ENCODE measurements at regions not wholly inside any gene's neighbourhood (a gene's known extent, or its start where the extent isn't known, plus 50 kb on each side); places are given as distances from the start of the nearest gene placed in this dataset.

DNA sequence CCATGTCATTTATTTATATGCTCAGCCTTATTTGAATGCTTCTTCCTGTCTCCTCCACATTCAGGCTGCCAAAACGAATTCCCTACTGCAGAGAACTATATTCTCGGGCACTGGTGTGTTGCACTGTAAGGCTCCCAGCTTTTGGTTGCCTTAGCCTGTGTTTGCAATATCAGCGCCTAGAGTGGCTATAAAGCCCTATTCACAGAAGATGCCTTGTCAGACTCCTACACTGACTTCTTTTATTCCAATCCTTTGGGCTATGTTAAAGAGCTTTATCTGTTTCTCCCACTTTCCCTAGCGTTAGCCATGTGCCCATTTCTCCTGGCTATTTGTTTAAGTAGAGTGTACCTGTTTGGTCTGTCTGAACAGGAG, 62.4 kb upstream of the EHBP1 start:
- Histone ChIP-seq H3K27me3 (ENCODE audit: control insufficient read depth in 2 of 2, insufficient read depth in 2 of 2, low read length in 2 of 2) (peaks cover 3 to 10% of the 10 kb centered on the region in 2 experiments), H3K9me3 (replicated peaks; ENCODE audit: control insufficient read depth, insufficient read depth, low read length) (no peaks in the 10 kb centered on the region), H3K9ac (replicated peaks; ENCODE audit: extremely low read depth, insufficient read depth, low read length) (no peak overlapping the region), H2AFZ (ENCODE audit: low read depth, low read length) (no peak overlapping the region), H3K4me1 (ENCODE audit: control insufficient read depth, extremely low read depth, insufficient read depth, low read length) (no peaks in the 10 kb centered on the region), H3K4me2 (ENCODE audit: insufficient read depth, low read length) (no peak overlapping the region), H3K27ac (ENCODE audit: insufficient read depth, low read depth, low read length) (no peak overlapping the region), H3K79me2 (ENCODE audit: control insufficient read depth, insufficient read depth, low read length) (no peaks in the 10 kb centered on the region), H3K9me1 (replicated peaks; ENCODE audit: control insufficient read depth, extremely low read depth, insufficient read depth, low read length) (no peaks in the 10 kb centered on the region), H3K4me3 (replicated peaks in 1 of 3; ENCODE audit: insufficient read depth in 1 of 3, low read depth in 1 of 3, low read length in 3 of 3) (no peak overlapping the region), H4K20me1 (replicated peaks; ENCODE audit: control insufficient read depth, extremely low read depth, insufficient read depth, low read length) (no peaks in the 10 kb centered on the region), H3K36me3 (ENCODE audit: control insufficient read depth in 2 of 2, extremely low read depth in 1 of 2, insufficient read depth in 2 of 2, low read length in 2 of 2) (no peaks in the 10 kb centered on the region)
- intact Hi-C loops (cut with micrococcal nuclease): no loop called here
- FAIRE-seq (no peak), DNase-seq (ENCODE audit: low read depth, low spot score) (no peak)
- CTCF ChIA-PET: no interaction called here
- TF ChIP-seq FOS (IDR thresholded peaks at IDR 0.05; ENCODE audit: borderline replicate concordance, insufficient read depth, low read length): no peak
- no peak for TF ChIP-seq JUN (IDR thresholded peaks at IDR 0.05; ENCODE audit: borderline replicate concordance, insufficient read depth, insufficient read length, low read depth)
- no peak for TF ChIP-seq GATA2 (IDR thresholded peaks at IDR 0.05; ENCODE audit: insufficient read depth, insufficient read length, low read depth, low read length)
- no peak for TF ChIP-seq EZH2 (IDR thresholded peaks at IDR 0.05; ENCODE audit: borderline replicate concordance, low read depth, low read length, severe bottlenecking)
- TF ChIP-seq, protein P1, sequence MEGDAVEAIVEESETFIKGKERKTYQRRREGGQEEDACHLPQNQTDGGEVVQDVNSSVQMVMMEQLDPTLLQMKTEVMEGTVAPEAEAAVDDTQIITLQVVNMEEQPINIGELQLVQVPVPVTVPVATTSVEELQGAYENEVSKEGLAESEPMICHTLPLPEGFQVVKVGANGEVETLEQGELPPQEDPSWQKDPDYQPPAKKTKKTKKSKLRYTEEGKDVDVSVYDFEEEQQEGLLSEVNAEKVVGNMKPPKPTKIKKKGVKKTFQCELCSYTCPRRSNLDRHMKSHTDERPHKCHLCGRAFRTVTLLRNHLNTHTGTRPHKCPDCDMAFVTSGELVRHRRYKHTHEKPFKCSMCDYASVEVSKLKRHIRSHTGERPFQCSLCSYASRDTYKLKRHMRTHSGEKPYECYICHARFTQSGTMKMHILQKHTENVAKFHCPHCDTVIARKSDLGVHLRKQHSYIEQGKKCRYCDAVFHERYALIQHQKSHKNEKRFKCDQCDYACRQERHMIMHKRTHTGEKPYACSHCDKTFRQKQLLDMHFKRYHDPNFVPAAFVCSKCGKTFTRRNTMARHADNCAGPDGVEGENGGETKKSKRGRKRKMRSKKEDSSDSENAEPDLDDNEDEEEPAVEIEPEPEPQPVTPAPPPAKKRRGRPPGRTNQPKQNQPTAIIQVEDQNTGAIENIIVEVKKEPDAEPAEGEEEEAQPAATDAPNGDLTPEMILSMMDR (IDR thresholded peaks at IDR 0.05; ENCODE audit: extremely low read depth in 1 of 2, insufficient read depth in 1 of 2, low read depth in 1 of 2, low read length in 2 of 2): no peak
- TF ChIP-seq POLR2A (IDR thresholded peaks at IDR 0.05; ENCODE audit: low read depth, low read length): no peak
- TF ChIP-seq MYC (IDR thresholded peaks at IDR 0.05; ENCODE audit: low read depth, low read length): no peak
- TF ChIP-seq MAX (IDR thresholded peaks at IDR 0.05; ENCODE audit: insufficient read depth, insufficient read length): no peak
- no peak for TF ChIP-seq POLR2AphosphoS5 (IDR thresholded peaks at IDR 0.05; ENCODE audit: insufficient read depth, low read depth, low read length)
- dilution Hi-C loops (cut with MboI; ENCODE audit: extremely low pct_ligation_motif_present, low sequenced_read_pairs): no loop called here
- BruUV-seq (replicated peaks): no TSS peak
- POLR2A ChIA-PET: no interaction called here
